ENCODE measurements at regions not wholly inside any gene's neighbourhood (a gene's known extent, or its start where the extent isn't known, plus 50 kb on each side); places are given as distances from the start of the nearest gene placed in this dataset.
"Not testable (repeated sequence)": the region's sequence is repeated elsewhere in the genome, so short reads cannot be mapped to it uniquely, and the experiment has no call there.

DNA sequence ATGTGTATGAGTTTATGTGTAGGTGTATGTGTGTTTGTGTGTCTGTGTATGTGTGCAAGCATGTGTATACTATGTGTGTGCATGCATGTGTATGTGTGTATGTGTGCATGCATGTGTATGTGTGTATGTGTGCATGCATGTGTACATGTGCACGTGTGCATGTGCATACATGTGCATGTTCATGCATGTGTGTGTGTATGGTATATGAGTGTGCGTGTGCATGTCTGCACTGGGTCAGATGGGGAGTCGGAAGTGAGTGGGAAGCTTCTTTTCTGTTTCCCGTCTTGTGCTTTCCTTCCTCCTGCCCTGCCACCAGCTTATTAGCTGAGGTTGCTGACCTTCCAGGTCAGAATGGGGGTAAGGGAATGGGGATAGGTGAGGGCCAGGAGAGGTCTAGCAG lies 174.7 kb downstream of the MAP2K4 start:
- no peak overlapping the region for H3K4me3 Mint-ChIP-seq
- H3K27me3 Mint-ChIP-seq, result peaks cover 0 to 3% of the 10 kb centered on the region in 2 donors
- no peaks in the 10 kb centered on the region for H3K36me3 Mint-ChIP-seq
- DNase-seq, result no peak
- H3K9me3 Mint-ChIP-seq, result no peaks in the 10 kb centered on the region
- no peak overlapping the region for H3K27ac Mint-ChIP-seq
- ATAC-seq (replicated peaks), result no peak
- no peaks in the 10 kb centered on the region for H3K4me1 Mint-ChIP-seq

DNA sequence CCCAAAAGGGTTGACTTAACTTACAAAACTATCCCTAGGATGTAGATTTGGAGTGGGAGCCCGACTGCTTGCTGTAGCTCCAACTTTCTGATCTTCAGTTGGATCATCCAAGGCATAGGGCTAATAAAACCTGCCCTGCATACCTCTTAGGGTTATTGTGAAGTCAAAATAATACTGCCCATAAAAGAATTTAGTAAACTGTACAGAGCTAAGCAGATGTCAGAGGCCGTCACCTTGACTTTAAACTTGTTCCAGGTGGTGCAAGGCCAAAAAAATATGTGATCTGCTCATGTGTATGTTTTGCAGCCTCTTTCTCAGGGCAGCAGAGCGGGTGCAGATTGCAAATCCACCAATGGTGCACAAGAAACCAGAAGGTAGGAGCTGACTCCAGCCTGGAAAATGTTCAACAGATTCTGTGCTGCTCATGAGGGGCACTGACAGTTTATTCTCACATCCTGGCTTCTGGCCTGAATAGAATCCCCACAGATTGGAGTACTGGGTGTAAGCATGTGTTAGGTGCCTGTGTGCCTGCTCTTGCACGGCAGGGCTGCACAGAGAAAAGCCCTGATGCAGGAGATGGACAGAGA lies 180.7 kb downstream of the MAP2K4 start:
- Mint-ChIP-seq H3K27ac (no peak overlapping the region), H3K4me3 (no peak overlapping the region), H3K4me1 (no peaks in the 10 kb centered on the region), H3K36me3 (peaks cover 0 to 2% of the 10 kb centered on the region in 2 donors), H3K9me3 (peaks cover 3 to 4% of the 10 kb centered on the region in 2 donors), H3K27me3 (no peaks in the 10 kb centered on the region)
- ATAC-seq (replicated peaks) (no peak), DNase-seq (no peak)

DNA sequence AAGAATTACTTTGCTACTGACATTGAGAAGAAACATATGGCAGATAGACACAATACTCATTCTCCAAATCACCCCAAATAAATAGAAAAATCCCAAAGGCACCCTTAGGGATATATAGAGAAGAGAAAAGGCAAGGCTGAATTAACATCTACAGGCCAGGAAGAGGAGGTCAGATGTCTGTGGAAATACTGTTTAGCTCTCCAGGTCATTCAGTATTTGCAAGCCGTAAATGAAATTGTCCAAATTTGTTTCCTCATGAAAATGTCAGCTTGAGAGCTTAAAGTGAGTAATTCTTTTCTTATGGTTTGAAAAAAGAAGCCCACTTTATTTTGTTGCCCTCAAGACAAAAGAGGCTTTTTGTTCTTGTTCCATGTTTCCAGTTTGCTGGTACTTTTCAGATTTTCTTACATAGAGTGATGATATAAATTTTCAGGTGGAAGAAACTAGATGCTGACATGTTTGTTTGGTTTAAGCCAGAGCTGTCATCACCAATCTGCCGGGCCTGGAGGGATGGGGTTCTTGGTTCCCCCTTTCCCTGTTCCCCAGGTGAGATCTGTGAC lies 189.0 kb downstream of the MAP2K4 start:
- Mint-ChIP-seq H3K27me3 (no peaks in the 10 kb centered on the region), H3K9me3 (peaks cover 0 to 5% of the 10 kb centered on the region in 2 donors), H3K27ac (no peak overlapping the region), H3K36me3 (peaks cover 0 to 2% of the 10 kb centered on the region in 2 donors), H3K4me3 (no peak overlapping the region), H3K4me1 (no peaks in the 10 kb centered on the region)
- no peak for ATAC-seq (replicated peaks)
- no peak for DNase-seq

DNA sequence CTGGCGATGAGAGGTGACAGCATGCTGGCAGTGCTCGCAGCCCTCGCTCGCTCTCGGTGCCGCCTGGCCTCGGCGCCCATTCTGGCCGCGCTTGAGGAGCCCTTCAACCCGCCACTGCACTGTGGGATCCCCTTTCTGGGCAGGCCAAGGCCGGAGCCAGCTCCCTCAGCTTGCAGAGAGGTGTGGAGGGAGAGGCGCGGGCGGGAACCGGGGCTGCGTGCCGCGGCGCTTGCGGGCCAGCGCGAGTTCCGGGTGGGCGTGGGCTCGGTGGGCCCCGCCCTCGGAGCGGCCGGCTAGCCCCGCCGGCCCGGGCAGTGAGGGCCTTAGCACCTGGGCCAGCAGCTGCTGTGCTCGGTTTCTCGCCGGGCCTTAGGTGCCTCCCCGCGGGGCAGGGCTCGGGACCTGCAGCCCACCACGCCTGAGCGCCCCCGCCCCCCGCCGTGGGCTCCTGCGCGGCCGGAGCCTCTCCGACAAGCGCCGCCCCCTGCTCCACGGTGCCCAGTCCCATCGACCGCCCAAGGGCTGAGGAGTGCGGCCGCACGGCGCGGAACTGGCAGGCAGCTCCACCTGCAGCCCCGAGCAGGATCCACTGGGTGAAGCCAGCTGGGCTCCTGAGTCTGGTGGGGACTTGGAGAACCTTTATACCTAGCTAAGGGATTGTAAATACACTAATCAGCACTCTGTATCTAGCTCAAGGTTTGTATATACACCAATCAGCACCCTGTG lies 200.2 kb downstream of the MAP2K4 start:
- not testable (repeated sequence) for H3K27me3 Mint-ChIP-seq; H3K4me3 Mint-ChIP-seq; H3K9me3 Mint-ChIP-seq; H3K4me1 Mint-ChIP-seq; DNase-seq; ATAC-seq (replicated peaks); H3K27ac Mint-ChIP-seq; H3K36me3 Mint-ChIP-seq

DNA sequence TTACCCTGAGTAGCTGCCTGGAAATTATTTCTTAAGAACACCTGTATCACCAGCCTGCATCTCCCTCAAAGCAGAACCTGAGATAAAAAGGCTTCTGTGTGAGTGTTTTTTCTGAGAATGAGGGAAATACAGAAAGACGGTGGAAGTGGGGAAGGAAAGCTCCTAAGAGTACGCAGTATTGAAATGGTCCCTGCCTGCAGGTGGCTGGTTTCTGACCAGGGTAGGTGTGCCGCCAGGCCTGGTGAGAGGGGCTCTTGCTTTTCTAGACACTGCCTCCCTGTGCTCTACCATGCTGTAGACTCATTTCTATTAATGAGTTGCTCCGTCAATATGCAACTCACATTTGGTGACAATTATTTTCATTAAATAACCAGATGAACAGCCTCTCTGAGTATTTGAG lies 201.7 kb downstream of the MAP2K4 start:
- Mint-ChIP-seq H3K4me3 (no peak overlapping the region), H3K27ac (no peak overlapping the region), H3K9me3 (peaks cover 1 to 6% of the 10 kb centered on the region in 2 donors), H3K4me1 (no peaks in the 10 kb centered on the region), H3K27me3 (peaks cover 0 to 4% of the 10 kb centered on the region in 2 donors), H3K36me3 (no peaks in the 10 kb centered on the region)
- no peak for ATAC-seq (replicated peaks)
- no peak for DNase-seq

DNA sequence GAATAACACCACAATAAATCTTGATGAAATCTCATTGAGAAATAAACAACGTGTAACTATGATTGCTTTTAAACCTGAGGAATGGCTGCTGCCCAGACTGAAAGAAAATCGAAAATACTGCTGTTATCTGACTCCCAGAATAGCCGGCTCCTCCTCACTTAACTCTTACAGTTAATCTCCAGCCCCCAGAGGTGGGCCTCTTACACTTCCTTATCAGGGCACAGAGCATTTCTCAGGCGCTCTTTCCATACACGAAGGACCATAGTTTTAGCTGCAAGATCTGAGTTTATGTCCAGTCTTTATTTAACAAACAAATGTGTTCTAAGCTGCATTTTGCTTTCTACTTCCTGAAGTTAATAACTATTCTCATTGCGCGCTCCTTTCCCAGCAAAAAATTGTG lies 206.9 kb downstream of the MAP2K4 start:
- H3K36me3 Mint-ChIP-seq, result no peaks in the 10 kb centered on the region
- DNase-seq, result no peak
- no peaks in the 10 kb centered on the region for H3K4me1 Mint-ChIP-seq
- peaks cover 0 to 5% of the 10 kb centered on the region in 2 donors for H3K27me3 Mint-ChIP-seq
- ATAC-seq (replicated peaks), result no peak
- no peak overlapping the region for H3K27ac Mint-ChIP-seq
- no peak overlapping the region for H3K4me3 Mint-ChIP-seq
- no peaks in the 10 kb centered on the region for H3K9me3 Mint-ChIP-seq

DNA sequence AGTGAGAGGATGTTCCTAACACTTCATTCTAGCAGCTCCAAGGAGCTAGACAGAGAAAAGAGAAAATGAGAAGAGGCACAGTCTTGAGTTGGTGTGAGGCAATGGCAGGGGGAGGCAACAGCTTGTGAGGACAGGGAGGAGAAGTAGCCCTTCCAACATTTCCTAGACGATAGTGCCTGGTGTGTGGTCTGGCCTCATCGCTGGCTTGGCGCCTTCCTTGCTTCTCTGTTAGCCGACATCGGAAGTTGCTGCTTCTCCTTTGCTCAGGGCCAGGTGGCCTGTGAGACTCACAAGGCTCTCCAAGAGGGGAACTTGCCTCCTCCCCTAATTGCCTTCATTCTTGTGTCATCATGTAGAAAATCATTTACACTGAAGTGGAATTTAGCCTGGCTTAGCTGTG lies 208.7 kb downstream of the MAP2K4 start:
- Mint-ChIP-seq H3K4me3 (no peak overlapping the region), H3K27me3 (peaks cover 0 to 5% of the 10 kb centered on the region in 2 donors), H3K27ac (no peak overlapping the region), H3K9me3 (no peaks in the 10 kb centered on the region), H3K36me3 (no peaks in the 10 kb centered on the region), H3K4me1 (no peaks in the 10 kb centered on the region)
- no peak for DNase-seq
- ATAC-seq (replicated peaks), result no peak

DNA sequence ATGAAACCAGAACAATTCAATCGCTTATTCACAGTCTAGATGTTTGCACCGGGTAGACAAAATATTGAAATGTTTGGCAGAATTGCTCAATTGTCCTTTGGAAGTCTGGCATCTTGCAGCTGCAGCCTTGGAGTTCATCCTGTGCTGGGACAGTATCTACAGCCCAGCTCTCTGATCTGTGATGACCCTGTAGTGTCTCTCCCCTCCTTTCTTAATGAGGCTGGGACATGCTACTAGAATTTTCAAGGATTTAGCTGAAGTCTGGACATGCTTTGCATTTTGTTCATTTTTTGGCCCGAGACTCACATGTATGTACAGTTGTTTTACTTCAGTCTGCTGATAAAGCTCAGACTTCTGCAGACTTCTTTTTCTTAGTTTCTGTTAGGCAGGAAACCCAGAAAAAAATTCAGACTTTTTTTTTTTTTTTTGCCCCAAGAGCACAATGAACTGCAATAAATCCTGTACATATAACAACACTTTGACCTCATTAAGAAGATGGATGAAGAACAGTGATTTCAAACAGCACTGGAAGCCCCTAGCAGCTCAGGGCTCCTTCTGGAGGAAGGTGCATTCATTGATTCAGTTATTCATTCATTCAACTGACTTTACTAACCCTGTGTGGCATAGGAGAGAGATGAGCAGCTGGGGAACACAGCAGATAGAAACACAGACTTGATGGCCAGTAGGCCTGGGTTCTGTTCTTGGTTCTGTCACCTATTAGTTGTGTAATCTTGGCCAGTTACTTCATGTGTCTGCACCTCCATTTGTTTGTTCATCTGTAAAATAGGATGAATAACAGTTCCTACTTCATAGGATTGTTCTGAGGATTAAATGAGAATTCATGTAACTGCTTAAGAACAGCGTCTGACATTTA lies 210.0 kb downstream of the MAP2K4 start:
- Mint-ChIP-seq H3K4me1 (no peaks in the 10 kb centered on the region), H3K9me3 (no peaks in the 10 kb centered on the region), H3K27me3 (peaks cover 0 to 5% of the 10 kb centered on the region in 2 donors), H3K27ac (no peak overlapping the region), H3K4me3 (no peak overlapping the region), H3K36me3 (no peaks in the 10 kb centered on the region)
- ATAC-seq (replicated peaks) (no peak), DNase-seq (no peak)

DNA sequence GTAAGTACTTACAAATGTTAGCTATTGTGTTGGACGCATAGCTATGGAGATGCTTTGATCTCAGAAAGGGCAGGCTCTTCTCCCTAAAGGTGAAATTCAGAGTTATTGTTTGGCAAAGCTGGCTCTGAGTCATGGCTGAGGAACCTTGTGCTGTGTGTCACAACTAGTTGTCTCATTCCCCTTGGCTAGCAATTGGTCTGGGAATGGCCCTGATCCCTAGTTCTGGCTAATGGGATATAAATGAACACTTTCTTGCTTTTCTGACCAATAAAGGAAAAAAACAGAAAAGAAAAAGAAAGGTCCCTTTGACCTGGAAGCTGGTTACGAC lies 210.6 kb downstream of the MAP2K4 start:
- DNase-seq (no peak), ATAC-seq (replicated peaks) (no peak)
- no peaks in the 10 kb centered on the region for H3K36me3 Mint-ChIP-seq
- H3K4me3 Mint-ChIP-seq, result no peak overlapping the region
- H3K4me1 Mint-ChIP-seq, result no peaks in the 10 kb centered on the region
- no peaks in the 10 kb centered on the region for H3K9me3 Mint-ChIP-seq
- H3K27ac Mint-ChIP-seq, result no peak overlapping the region
- H3K27me3 Mint-ChIP-seq, result peaks cover 0 to 5% of the 10 kb centered on the region in 2 donors

DNA sequence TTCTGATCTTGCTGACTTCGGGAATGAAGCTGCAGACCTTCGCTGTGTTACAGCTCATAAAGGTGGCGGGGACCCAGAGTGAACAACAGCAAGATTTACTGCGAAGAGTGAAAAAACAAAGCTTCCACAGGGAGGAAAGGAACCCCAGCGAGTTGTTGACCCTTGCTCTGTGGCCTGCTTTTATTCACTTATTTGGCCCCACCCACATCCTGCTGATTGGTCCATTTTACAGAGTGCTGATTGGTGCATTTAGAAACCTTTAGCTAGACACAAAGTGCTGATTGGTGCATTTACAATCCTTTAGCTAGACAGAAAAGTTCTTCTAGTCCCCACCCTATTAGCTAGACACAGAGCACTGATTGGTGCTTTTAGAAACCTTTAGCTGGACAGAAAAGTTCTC lies 218.3 kb downstream of the MAP2K4 start:
- DNase-seq; ATAC-seq (replicated peaks); H3K27ac Mint-ChIP-seq; H3K4me1 Mint-ChIP-seq; H3K9me3 Mint-ChIP-seq; H3K4me3 Mint-ChIP-seq; H3K27me3 Mint-ChIP-seq; H3K36me3 Mint-ChIP-seq: not testable (repeated sequence)

DNA sequence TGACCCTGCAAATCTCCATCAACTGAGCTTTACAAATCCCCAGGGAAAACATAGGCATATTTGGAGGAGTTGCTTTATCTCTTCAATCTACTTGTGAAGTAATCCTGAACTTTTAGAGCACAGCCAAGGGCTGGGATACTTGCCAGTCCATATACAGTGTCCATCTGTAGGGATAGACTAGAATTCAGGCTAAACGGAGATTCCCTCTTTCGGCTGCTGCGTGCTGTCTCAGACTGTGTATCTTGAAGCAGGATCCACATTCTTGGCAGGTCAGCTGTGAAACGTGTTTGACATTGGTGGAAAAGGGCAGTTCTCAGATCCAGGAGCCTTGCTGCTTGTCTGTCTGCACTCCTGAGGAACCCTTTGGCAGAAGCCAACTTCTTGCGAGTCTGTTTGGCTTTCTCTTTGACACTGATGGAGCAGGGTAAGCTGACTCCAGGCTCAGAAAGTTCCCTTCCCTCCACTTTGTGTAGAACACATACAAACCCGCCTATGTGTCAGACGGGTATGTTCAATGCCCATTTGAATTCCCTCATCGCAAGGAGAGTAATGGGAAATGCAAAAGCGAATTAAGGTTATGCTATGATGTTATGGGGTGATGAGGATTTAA lies 221.8 kb downstream of the MAP2K4 start:
- ATAC-seq (replicated peaks), result no peak
- Mint-ChIP-seq H3K4me3 (no peak overlapping the region), H3K36me3 (no peaks in the 10 kb centered on the region), H3K9me3 (no peaks in the 10 kb centered on the region), H3K27ac (no peak overlapping the region), H3K27me3 (peaks cover 4 to 7% of the 10 kb centered on the region in 2 donors), H3K4me1 (no peaks in the 10 kb centered on the region)
- no peak for DNase-seq

DNA sequence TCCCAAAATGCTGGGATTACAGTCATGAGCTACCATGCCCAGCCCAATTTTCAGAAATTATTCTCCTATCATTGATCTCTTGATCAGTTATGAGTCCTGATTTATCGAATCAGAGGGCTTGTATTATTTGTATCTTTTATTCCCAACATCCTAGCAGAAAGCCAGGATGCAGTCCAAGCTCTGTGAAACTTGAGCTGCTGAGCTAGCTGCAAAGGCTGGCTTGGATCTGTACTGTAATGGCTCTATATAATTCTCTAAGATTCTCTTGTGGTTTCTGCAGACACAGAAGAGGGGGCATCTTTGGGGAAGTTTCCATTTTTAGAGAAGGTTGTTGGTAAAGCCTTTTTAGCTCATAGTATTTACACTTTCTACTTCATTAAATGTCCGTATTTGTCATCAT lies 227.1 kb downstream of the MAP2K4 start:
- Mint-ChIP-seq H3K4me3 (no peak overlapping the region), H3K27me3 (peaks cover 4 to 16% of the 10 kb centered on the region in 2 donors), H3K9me3 (no peaks in the 10 kb centered on the region), H3K27ac (no peak overlapping the region), H3K36me3 (no peaks in the 10 kb centered on the region), H3K4me1 (peaks cover 0 to 5% of the 10 kb centered on the region in 2 donors)
- DNase-seq (no peak), ATAC-seq (replicated peaks) (no peak)

DNA sequence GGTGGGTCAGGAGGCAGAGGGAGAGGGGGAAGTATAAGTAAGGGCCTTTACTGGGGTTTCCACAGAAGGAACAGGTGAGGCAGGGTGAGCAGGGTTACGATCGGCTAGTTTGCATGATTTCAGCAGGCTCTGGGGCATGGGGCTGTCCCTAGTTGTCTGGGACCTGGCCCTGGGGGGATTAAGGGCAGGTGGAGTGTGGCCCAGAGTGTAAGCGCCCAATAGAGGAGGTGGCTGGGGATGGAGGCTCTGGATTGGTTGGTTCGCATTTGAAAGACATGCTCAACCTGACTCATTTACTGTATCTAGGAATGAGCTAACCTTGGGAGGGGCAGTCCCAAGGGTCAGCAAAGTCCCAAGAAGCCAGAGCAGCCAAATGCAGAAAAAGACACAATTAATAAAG lies 230.3 kb downstream of the MAP2K4 start:
- no peaks in the 10 kb centered on the region for H3K9me3 Mint-ChIP-seq
- H3K27ac Mint-ChIP-seq, result no peak overlapping the region
- no peak overlapping the region for H3K4me3 Mint-ChIP-seq
- ATAC-seq (replicated peaks) (peak; percentile 25 to 78), DNase-seq (no peak)
- H3K36me3 Mint-ChIP-seq, result no peaks in the 10 kb centered on the region
- H3K4me1 Mint-ChIP-seq, result peaks cover 0 to 5% of the 10 kb centered on the region in 2 donors
- peaks cover 6 to 18% of the 10 kb centered on the region in 2 donors for H3K27me3 Mint-ChIP-seq

DNA sequence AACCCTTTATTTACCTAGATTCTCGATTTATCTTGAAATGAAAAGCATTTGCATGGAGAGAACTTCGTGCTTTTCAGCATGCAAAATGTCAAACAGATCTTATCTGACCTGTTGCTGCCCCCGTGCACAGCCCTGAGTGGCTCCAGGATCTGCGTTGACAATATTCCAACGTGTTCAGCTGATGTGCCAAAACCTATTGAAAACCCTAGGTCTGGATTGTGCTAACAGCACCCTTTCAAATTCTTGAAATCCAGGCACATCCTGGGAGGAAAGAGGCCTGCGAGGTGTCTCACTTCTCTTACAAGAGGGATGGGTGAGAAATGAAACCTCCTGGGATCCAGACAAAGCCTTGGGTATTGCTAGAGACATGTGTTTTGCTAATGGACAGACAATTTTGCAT lies 231.8 kb downstream of the MAP2K4 start:
- H3K9me3 Mint-ChIP-seq, result no peaks in the 10 kb centered on the region

More for the DNA sequence above, 231.8 kb downstream of the MAP2K4 start:
- peaks cover 0 to 5% of the 10 kb centered on the region in 2 donors for H3K4me1 Mint-ChIP-seq
- no peak for ATAC-seq (replicated peaks)
- no peak overlapping the region for H3K27ac Mint-ChIP-seq
- no peak overlapping the region for H3K4me3 Mint-ChIP-seq
- H3K27me3 Mint-ChIP-seq, result peaks cover 6 to 15% of the 10 kb centered on the region in 2 donors
- no peaks in the 10 kb centered on the region for H3K36me3 Mint-ChIP-seq
- no peak for DNase-seq
